ENCODE measurements at regions not wholly inside any gene's neighbourhood (a gene's known extent, or its start where the extent isn't known, plus 50 kb on each side); places are given as distances from the start of the nearest gene placed in this dataset.

GRCh38 chr7:17105701-17106100 is 192.8 kb upstream of the AHR start:
- dilution Hi-C loops (cut with MboI; ENCODE audit: extremely low pct_ligation_motif_present, low sequenced_read_pairs): no loop called here
- Histone ChIP-seq H3K27me3 (ENCODE audit: control insufficient read depth, extremely low read depth, insufficient read depth, low read length) (no peaks in the 10 kb centered on the region), H3K9me3 (ENCODE audit: control insufficient read depth, low read depth, low read length) (no peaks in the 10 kb centered on the region), H3K4me3 (ENCODE audit: control insufficient read depth in 2 of 3, extremely low read depth in 1 of 3, insufficient read depth in 2 of 3, low read depth in 1 of 3, low read length in 3 of 3) (no peak overlapping the region), H4K20me1 (ENCODE audit: control insufficient read depth, extremely low read depth, insufficient read depth, low read length) (no peaks in the 10 kb centered on the region), H3K4me1 (ENCODE audit: control insufficient read depth, extremely low read depth, insufficient read depth, low read length) (peaks cover 4% of the 10 kb centered on the region), H3K79me2 (ENCODE audit: control insufficient read depth, insufficient read depth, low read length) (no peaks in the 10 kb centered on the region), H3K9me1 (ENCODE audit: control insufficient read depth, extremely low read depth, insufficient read depth, low read length) (no peaks in the 10 kb centered on the region), H3K27ac (ENCODE audit: control insufficient read depth, insufficient read depth, low read length) (no peak overlapping the region), H3K9ac (ENCODE audit: control insufficient read depth, extremely low read depth, insufficient read depth, low read length) (no peak overlapping the region), H3K36me3 (ENCODE audit: control insufficient read depth in 2 of 2, extremely low read depth in 1 of 2, insufficient read depth in 2 of 2, low read length in 2 of 2) (no peaks in the 10 kb centered on the region), H3K4me2 (ENCODE audit: control insufficient read depth, extremely low read depth, insufficient read depth, low read depth, low read length) (no peak overlapping the region), H2AFZ (ENCODE audit: control insufficient read depth, low read length) (no peak overlapping the region)
- TF ChIP-seq EZH2 (IDR thresholded peaks at IDR 0.05; ENCODE audit: low read length) (no peak), CTCF (optimal IDR thresholded peaks at IDR 0.05 in 1 of 3, IDR thresholded peaks at IDR 0.05 in 1 of 3, conservative IDR thresholded peaks at IDR 0.05 in 1 of 3; ENCODE audit: extremely low read depth in 1 of 3, insufficient read depth in 2 of 3, low read length in 3 of 3) (no peak)
- FAIRE-seq: no peak
- DNase-seq (ENCODE audit: low read depth, low spot score): no peak

DNA sequence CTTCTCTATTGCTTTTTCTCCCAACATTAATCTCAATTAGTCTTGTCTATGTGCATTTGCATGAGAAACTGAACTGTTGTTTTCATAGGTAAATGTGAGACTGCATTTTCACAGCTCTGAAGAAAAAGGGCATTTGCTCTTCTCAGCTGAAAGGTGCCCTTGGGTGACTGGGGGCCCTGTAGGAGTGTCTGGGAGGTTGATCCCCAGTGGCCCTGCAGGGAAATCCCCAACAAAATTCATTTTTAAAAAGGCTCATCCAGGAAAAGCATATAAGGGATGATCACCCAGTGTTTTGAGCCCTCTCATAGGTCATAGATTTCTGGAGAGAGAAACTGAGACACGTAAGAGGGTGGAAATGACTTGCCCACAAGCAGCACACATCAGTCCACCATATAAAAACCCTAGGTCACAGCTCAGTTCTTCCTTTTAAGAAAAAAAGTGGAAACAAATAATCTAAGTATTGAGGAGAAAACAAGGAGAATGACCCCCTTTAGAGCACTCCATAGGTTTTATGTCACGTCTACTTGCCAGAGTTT is 190.3 kb upstream of the AHR start:
- TF ChIP-seq CTCF (optimal IDR thresholded peaks at IDR 0.05 in 1 of 3, IDR thresholded peaks at IDR 0.05 in 1 of 3, conservative IDR thresholded peaks at IDR 0.05 in 1 of 3; ENCODE audit: extremely low read depth in 1 of 3, insufficient read depth in 2 of 3, low read length in 3 of 3): no peak
- TF ChIP-seq EZH2 (IDR thresholded peaks at IDR 0.05; ENCODE audit: low read length): no peak
- DNase-seq (ENCODE audit: low read depth, low spot score): no peak
- H3K4me3 ChIP-seq (ENCODE audit: control insufficient read depth in 2 of 3, extremely low read depth in 1 of 3, insufficient read depth in 2 of 3, low read depth in 1 of 3, low read length in 3 of 3): no peak overlapping the region
- peaks cover 4% of the 10 kb centered on the region for H3K4me1 ChIP-seq (ENCODE audit: control insufficient read depth, extremely low read depth, insufficient read depth, low read length)
- H3K9me1 ChIP-seq (ENCODE audit: control insufficient read depth, extremely low read depth, insufficient read depth, low read length): no peaks in the 10 kb centered on the region
- H3K79me2 ChIP-seq (ENCODE audit: control insufficient read depth, insufficient read depth, low read length): no peaks in the 10 kb centered on the region
- dilution Hi-C loops (cut with MboI; ENCODE audit: extremely low pct_ligation_motif_present, low sequenced_read_pairs): no loop called here
- no peak overlapping the region for H2AFZ ChIP-seq (ENCODE audit: control insufficient read depth, low read length)
- no peaks in the 10 kb centered on the region for H3K27me3 ChIP-seq (ENCODE audit: control insufficient read depth, extremely low read depth, insufficient read depth, low read length)
- FAIRE-seq: no peak
- H4K20me1 ChIP-seq (ENCODE audit: control insufficient read depth, extremely low read depth, insufficient read depth, low read length): no peaks in the 10 kb centered on the region
- H3K4me2 ChIP-seq (ENCODE audit: control insufficient read depth, extremely low read depth, insufficient read depth, low read depth, low read length): no peak overlapping the region
- H3K36me3 ChIP-seq (ENCODE audit: control insufficient read depth in 2 of 2, extremely low read depth in 1 of 2, insufficient read depth in 2 of 2, low read length in 2 of 2): no peaks in the 10 kb centered on the region
- H3K9me3 ChIP-seq (ENCODE audit: control insufficient read depth, low read depth, low read length): no peaks in the 10 kb centered on the region
- H3K27ac ChIP-seq (ENCODE audit: control insufficient read depth, insufficient read depth, low read length): no peak overlapping the region
- no peak overlapping the region for H3K9ac ChIP-seq (ENCODE audit: control insufficient read depth, extremely low read depth, insufficient read depth, low read length)

Data from keratinocyte (primary cell).